H1 (cell line): ENCODE measurements at regions not wholly inside any gene's neighbourhood (a gene's known extent, or its start where the extent isn't known, plus 50 kb on each side); places are given as distances from the start of the nearest gene placed in this dataset.

Experiments
- CBX8 ChIP-seq: fragments of 300-800, 300-1000 bp; sonication (generic); IDR thresholded peaks from 2 replicates; pipeline ENCODE4 v1.7.1; 2016; ENCODE audit warnings: low read depth, low read length, borderline replicate concordance
- CHD7 ChIP-seq: fragments of 300-600 bp; sonication (generic); IDR thresholded peaks from 2 replicates; pipeline ENCODE4 v1.7.1; 2012; ENCODE audit warnings: low read length, moderate library complexity, mild to moderate bottlenecking, inconsistent platforms; ENCODE audit not compliant: insufficient replicate concordance
- GTF2F1 ChIP-seq: IDR thresholded peaks from 2 replicates; pipeline ENCODE4 v1.6.1; 2012; ENCODE audit warnings: low read depth, low read length, improper control_type of control experiment, borderline replicate concordance
- MAFK ChIP-seq: IDR thresholded peaks from 2 replicates; pipeline ENCODE4 v1.6.1; 2012; ENCODE audit warnings: low read depth, mild to moderate bottlenecking, improper control_type of control experiment, low read length
- NRF1 ChIP-seq: IDR thresholded peaks from 2 replicates; pipeline ENCODE4 v1.6.1; 2011; ENCODE audit warnings: mild to moderate bottlenecking, low read depth, low read length, improper control_type of control experiment
- RXRA ChIP-seq: IDR thresholded peaks from 2 replicates; pipeline ENCODE4 v1.6.1; 2011; ENCODE audit warnings: low read depth, mild to moderate bottlenecking, low read length, moderate library complexity; ENCODE audit not compliant: insufficient read depth
- SIRT6 ChIP-seq: IDR thresholded peaks from one replicate; pipeline ENCODE4 v1.7.1; 2012; ENCODE audit warnings: low read length, inconsistent platforms
- TAF1 ChIP-seq: IDR thresholded peaks from 2 replicates; pipeline ENCODE4 v1.6.1; 2011; ENCODE audit warnings: mild to moderate bottlenecking, low read depth, low read length

DNA sequence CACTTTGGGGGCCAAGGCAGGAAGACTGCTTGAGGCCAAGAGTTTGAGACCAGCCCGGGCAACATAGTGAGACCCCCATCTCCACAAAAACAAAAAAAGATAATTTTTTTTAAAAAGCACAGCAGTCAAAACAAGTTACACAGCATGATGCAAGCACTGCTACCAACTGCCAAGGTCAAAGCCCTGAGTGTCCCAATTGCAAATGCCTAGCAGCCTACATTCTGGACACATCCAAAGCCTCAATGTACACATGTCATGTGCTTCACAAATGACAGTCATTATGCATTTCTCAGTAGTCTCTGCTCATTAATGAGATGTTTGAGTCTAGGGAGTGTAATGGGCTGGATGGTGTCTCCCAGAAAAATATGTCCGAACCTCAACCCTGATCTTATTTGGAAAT lies 113.7 kb upstream of the CCND2 start (continued):
- TF ChIP-seq CHD7: no peak
- TF ChIP-seq NRF1: no peak
- TF ChIP-seq TAF1: no peak
- no peak for TF ChIP-seq MAFK
- no peak for TF ChIP-seq SIRT6
- no peak for TF ChIP-seq RXRA
- no peak for TF ChIP-seq CBX8
- no peak for TF ChIP-seq GTF2F1
